HG03378 (cell line): ENCODE measurements at regions not wholly inside any gene's neighbourhood (a gene's known extent, or its start where the extent isn't known, plus 50 kb on each side); places are given as distances from the start of the nearest gene placed in this dataset.

Experiments
- ATAC-seq: cut with Tn5 transposase; IDR thresholded peaks from one replicate; pipeline ENCODE4 v1.9.1; 2021; ENCODE audit warnings: mild to moderate bottlenecking, moderate library complexity; ENCODE audit not compliant: unreplicated experiment

DNA sequence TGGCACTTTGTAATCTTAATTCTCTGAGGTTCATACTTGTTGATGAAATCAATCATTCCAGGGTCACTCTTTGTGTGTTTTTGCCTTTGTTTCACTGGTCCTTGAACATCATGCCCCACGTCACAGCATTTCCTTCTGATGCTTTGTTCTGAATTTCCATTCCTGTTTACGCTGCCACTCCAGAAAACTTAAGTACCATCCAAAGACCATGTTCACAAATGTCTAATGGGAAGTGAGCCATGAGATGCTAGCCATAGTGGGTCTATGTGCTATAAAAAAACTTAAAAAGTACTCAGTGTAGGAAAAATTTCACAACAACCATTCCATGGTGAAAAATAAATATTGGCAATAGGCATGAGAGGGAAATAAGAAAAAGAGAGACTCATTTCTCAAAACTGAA is 232.0 kb downstream of the IBTK start:
- ATAC-seq, result no peak

GRCh38 chr6:82015043-82015442 is 232.5 kb downstream of the IBTK start:
- ATAC-seq, result no peak

DNA sequence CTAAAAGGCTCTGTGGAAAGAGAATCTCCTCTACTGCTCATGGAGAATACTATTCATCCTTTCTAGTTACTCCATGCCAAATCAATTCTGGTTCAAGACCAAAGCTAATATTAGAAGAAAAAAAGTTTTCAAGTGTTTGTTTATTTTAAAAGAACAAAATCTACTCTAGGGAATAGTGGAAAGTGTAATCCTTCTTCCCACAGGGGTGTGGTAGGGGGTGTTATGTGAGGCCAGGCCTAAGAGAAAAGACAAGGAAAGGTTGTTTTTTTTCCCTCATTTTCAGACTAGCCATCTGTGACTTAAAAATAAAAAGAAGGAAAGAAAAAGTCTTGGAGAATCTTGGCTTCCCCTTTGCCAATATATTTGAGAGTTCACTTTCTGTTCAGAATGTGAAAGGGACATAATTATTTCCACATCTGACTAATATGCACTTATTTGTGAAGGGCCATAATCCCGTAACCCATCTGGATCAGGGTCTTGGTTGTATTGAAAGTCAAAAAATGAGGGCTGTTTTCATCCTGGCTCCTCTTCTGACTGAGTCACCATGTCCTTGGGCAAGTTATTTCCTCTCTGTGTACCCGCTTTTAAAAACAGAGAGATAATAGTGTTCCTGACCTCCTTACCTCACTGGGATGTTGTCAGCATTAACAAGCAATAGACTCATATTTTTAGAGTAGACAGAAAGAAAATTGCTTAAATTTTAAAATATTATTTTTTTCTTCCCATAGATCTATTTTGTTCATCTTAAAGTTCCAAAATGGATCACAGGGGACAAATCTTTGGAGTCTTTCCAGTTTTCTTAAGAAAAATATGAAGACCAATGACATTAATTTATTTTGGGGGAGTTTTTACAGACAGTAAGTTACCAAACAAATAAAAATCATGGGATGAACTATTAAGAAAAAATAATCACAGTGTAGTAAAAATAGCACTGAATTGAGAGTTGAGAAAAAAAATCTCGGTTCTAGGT is 233.7 kb downstream of the IBTK start:
- no peak for ATAC-seq

GRCh38 chr6:82006027-82006738 is 241.4 kb downstream of the IBTK start:
- ATAC-seq, result peak; percentile 80

DNA sequence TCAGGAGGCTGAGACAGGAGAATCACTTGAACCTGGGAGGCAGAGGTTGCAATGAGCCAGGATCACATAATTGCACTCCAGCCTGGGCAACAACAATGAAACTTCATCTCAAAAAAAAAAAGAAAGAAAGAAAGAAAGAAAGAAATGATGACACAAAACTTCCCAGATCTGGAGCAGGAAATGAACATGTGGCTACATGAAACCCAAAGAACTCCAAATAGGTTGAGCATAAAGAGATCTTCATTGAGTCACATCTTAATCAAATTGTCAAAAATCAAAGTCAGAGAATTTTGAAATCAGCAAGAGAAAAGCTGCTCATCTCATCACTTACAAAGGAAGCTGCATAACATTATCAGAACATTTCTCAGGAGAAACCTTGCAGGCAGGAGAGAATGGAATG is 247.0 kb downstream of the IBTK start:
- ATAC-seq, result no peak

DNA sequence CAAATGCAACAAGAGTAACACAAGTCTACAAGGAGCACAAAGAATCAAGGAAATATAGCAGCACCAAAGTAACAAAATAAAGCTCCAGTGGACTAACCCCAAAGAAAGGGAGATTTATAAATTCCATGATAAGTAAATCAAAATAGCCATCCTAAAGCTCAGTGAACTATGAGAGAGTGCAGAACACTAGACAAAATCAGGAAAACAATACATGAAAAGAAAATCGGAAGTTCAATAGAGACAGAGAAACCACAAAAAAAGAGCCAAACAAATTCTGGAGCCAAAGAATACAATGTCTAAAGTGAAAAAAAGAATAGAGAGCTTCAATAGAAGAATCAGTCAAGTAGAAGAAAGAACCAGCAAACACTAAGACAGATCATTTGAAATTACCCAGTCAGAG is 247.3 kb upstream of the TENT5A start:
- no peak for ATAC-seq

DNA sequence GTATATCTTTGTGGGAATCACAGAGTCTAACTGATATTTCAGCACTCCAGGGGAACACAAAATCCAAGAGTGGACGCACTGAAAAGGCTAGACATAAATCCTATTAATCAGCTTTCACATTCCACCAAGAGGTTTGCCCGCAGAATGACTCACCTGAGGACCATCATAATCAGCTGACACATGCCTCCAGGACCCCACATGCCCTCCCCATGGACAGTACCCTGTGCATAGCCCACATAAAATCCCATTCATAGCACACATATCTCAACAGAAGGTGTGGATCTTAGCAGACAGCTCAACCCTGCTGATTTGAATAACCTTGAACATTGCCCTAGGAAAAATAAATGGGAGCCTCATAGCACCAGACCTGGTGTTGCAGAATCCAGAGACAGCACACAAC is 246.8 kb upstream of the TENT5A start:
- ATAC-seq, result no peak

GRCh38 chr6:81998432-81998831 is 246.0 kb upstream of the TENT5A start:
- no peak for ATAC-seq

- ATAC-seq, result peak; percentile 91
These were observed 244.8 kb upstream of the TENT5A start for GRCh38 chr6:81997090-81997926.

DNA sequence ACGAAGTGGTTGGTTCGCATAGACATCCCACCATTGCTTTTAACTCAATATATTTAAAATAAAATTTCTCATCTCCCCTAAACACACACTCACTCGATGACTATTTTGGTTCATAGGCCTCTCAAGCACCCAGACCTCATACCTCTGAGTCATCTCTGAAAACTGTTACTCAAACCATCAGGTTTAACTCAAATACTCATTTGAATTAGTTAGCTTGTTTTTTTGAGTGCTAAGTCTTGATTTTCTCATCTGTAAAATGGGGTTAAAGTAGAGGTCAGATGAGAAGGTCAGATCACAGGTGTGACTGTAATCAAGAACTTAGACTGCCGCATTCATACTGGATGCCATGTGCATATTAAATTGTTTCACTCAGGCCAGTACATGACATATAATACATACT is 243.9 kb upstream of the TENT5A start:
- peak; percentile 63 for ATAC-seq

DNA sequence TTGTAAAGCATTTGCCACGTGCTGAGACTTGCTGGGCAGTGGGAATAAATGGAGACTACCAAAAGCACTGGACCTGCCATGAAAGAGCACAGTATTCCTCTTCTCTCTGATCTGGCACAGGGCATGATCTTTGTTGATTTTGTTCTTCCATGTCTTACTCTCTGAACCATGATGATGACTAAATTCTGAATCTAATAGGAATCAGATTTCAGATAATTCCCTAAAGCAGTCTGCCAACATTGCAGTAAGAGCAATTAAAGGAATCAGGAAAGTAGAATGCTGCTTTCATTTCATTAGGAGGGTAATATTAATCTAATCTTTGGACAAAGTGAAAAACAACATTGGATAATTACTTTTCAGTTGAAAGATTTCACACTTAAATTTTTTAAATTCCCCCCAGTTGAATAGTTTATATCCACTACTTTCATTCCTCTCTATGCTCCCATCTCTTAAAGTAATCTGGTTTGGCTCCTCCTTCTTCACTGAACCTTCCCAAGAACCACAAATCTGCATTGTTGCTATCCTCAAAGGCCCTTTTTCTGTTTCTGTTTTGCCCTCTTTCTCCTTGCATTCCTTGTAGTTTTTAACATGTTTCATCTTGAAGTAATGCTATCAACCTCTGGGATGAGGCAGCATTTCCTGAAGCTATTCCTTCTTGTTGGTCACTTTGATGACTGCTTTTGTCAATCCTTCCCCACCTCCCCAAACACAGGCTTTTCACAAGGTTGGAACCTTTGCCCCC is 243.2 kb upstream of the TENT5A start:
- ATAC-seq, result no peak

GRCh38 chr6:81988871-81989270 is 236.4 kb upstream of the TENT5A start:
- no peak for ATAC-seq

DNA sequence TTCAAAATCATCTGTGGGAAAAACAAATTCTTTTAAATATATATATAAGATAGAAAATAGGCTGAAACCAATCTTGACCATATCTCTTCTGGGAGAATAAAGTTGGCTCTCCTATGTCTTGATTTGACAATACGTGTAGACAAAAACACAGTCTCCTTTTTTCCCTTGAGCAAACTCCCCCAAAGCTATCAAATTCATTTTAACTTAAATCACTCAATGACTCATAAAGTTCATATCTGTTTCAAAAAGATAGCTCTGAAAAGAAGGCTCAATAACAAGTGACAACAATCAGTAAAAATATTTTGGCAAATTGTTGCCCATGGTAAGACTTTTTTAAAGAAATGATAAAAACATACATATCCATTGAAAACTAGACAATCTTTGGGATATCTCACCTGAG is 236.0 kb upstream of the TENT5A start:
- no peak for ATAC-seq

DNA sequence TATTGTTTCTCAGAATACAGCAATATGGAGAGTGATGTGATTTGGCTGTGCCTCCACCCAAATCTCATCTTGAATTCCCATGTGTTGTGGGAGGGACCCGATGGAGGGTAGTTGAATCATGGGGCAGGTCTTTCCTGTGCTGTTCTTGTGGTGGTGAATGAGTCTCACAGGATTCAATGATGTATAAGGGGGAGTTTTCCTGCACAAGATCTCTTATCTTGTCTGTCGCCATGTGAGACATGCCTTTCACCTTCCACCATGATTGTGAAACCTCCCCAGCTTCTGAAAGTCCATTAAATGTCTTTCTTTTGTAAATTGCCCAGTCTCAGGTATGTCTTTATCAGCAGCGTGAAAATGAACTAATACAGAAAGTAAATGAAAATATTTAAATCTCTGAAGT is 234.8 kb upstream of the TENT5A start:
- no peak for ATAC-seq

GRCh38 chr6:81985191-81985590 is 232.7 kb upstream of the TENT5A start:
- no peak for ATAC-seq

- no peak for ATAC-seq
These were observed 232.1 kb upstream of the TENT5A start for GRCh38 chr6:81984599-81984998.

DNA sequence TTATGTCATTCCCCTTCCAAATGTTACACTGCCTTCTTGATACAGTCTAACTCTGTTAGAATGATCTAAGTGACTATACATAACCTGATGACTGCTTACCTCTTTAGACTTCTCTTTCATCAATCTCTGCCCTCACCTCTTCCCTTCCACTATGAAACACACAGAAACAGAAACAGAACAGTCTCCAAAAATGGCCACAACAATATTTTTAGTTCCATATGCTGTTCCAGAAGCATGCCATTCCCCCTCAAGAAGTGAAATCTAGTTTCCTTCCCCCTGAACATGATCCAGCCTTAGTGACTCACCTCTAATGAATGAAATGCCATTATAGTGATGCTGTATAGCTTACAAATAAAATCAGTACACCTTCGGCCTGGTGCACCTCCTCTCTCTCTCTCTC is 229.3 kb upstream of the TENT5A start:
- ATAC-seq, result no peak

- no peak for ATAC-seq
These were observed 227.3 kb upstream of the TENT5A start for GRCh38 chr6:81979767-81980166.

DNA sequence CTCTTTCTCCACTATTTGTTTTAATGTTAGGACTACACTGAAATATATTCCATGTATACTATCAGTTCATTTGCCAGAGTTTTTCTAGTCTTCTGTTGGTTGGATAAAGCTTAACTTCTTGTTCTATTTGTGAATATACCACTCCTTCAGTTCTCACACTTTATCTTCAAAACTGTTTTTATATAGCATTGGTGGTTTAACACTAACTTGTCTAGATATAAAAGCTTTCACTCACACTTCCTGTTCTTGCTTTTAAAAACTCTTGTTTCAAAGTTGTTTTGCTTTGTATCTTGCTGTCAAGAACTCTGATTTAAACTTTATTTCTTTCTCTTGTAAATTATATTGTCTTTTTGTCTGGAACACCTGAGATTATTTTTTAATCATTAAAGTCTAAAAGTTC is 226.8 kb upstream of the TENT5A start:
- no peak for ATAC-seq

- ATAC-seq, result no peak
These were observed 225.7 kb upstream of the TENT5A start for GRCh38 chr6:81978230-81978629.

GRCh38 chr6:81977486-81977885 is 225.0 kb upstream of the TENT5A start:
- no peak for ATAC-seq
